Lower leg skin (tissue), 3 donors: ENCODE measurements at regions not wholly inside any gene's neighbourhood (a gene's known extent, or its start where the extent isn't known, plus 50 kb on each side); places are given as distances from the start of the nearest gene placed in this dataset.

ENCODE experiments used
- POLR2A ChIP-seq, 2 donors: fragments of 450-650 bp; IDR thresholded peaks; one replicate each; pipeline ENCODE4 v1.6.1; 2016 to 2017; ENCODE audit warnings: antibody characterized with exemption in 2 of 2, mild to moderate bottlenecking in 1 of 2, moderate library complexity in 1 of 2
- TF ChIP-seq, protein P1 (sequence below), 3 donors: fragments of 450-650 bp; IDR thresholded peaks; one replicate each; pipeline ENCODE4 v1.5.1; 2016; ENCODE audit warnings: antibody characterized with exemption in 3 of 3, mild to moderate bottlenecking in 3 of 3, moderate library complexity in 2 of 3

DNA sequence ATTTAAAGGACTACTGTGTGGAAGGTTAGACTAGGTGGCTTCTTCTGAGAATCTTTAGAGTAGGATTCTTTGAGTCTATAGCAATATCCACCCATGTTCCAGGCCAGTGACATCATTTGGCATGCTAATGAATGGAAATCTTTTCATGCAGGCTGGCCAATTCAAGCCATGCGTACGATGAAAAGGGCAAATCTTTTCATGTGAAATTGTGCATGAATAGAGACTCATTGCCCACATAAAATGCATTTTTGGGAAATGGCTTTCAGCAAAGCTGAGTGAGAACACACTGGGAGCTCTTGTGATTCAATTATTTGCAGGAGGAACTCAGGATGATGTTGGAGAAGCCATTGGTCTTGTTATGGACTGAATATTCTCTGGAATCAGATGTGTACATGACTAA lies 324.9 kb upstream of the DAB1 start:
- TF ChIP-seq, protein P1, sequence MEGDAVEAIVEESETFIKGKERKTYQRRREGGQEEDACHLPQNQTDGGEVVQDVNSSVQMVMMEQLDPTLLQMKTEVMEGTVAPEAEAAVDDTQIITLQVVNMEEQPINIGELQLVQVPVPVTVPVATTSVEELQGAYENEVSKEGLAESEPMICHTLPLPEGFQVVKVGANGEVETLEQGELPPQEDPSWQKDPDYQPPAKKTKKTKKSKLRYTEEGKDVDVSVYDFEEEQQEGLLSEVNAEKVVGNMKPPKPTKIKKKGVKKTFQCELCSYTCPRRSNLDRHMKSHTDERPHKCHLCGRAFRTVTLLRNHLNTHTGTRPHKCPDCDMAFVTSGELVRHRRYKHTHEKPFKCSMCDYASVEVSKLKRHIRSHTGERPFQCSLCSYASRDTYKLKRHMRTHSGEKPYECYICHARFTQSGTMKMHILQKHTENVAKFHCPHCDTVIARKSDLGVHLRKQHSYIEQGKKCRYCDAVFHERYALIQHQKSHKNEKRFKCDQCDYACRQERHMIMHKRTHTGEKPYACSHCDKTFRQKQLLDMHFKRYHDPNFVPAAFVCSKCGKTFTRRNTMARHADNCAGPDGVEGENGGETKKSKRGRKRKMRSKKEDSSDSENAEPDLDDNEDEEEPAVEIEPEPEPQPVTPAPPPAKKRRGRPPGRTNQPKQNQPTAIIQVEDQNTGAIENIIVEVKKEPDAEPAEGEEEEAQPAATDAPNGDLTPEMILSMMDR (IDR thresholded peaks at IDR 0.05): no peak
- TF ChIP-seq POLR2A (IDR thresholded peaks at IDR 0.05): no peak
